ENCODE measurements at regions not wholly inside any gene's neighbourhood (a gene's known extent, or its start where the extent isn't known, plus 50 kb on each side); places are given as distances from the start of the nearest gene placed in this dataset.

- Mint-ChIP-seq H3K36me3 (ENCODE audit: low read depth) (no peaks in the 10 kb centered on the region), H3K27me3 (ENCODE audit: insufficient read depth, low read depth, poor library complexity) (peaks cover 1% of the 10 kb centered on the region), H3K27ac (no peak overlapping the region), H3K4me3 (no peak overlapping the region), H3K9me3 (no peaks in the 10 kb centered on the region), H3K4me1 (peaks cover 14% of the 10 kb centered on the region; the same call in 2 of the 3 replicates)
- no peaks in the 10 kb centered on the region for H3K27me3 ChIP-seq (ENCODE audit: insufficient read depth)
- no peaks in the 10 kb centered on the region for H4K20me1 ChIP-seq (replicated peaks; ENCODE audit: insufficient read depth)
- no peaks in the 10 kb centered on the region for H3F3A ChIP-seq (replicated peaks; ENCODE audit: low read depth)
- ATAC-seq (no peak), DNase-seq (ENCODE audit: low spot score) (no peak)
- H3K4me3 ChIP-seq = no peak overlapping the region
- no peak for TF ChIP-seq POLR2AphosphoS5 (IDR thresholded peaks at IDR 0.05; ENCODE audit: low read depth)
- TF ChIP-seq JUNB (IDR thresholded peaks at IDR 0.05; ENCODE audit: unreplicated experiment) = no peak
- TF ChIP-seq ZNF462 (CRISPR knock-in tag; IDR thresholded peaks at IDR 0.05) = no peak
- no peak for TF ChIP-seq EZH2 (IDR thresholded peaks at IDR 0.05; ENCODE audit: low read depth, unreplicated experiment)
- TF ChIP-seq ZNF114 (CRISPR knock-in tag; IDR thresholded peaks at IDR 0.05) = no peak
- TF ChIP-seq EZH2phosphoT487 (IDR thresholded peaks at IDR 0.05; ENCODE audit: unreplicated experiment) = no peak
- TF ChIP-seq STAT1 (IDR thresholded peaks at IDR 0.05; ENCODE audit: unreplicated experiment) = no peak
- TF ChIP-seq REST (IDR thresholded peaks at IDR 0.05; ENCODE audit: unreplicated experiment) = no peak
- TF ChIP-seq CTCF (conservative IDR thresholded peaks at IDR 0.05; ENCODE audit: low read depth in 2 of 2) = no peak
- TF ChIP-seq ETS1 (IDR thresholded peaks at IDR 0.05) = no peak
- TF ChIP-seq ZNF331 (CRISPR knock-in tag; IDR thresholded peaks at IDR 0.05; ENCODE audit: low read depth) = no peak
- TF ChIP-seq CREB1 (CRISPR knock-in tag; IDR thresholded peaks at IDR 0.05; ENCODE audit: low read depth) = no peak
- TF ChIP-seq NANOG (IDR thresholded peaks at IDR 0.05; ENCODE audit: borderline replicate concordance) = no peak
- no peaks in the 10 kb centered on the region for H3K9me2 ChIP-seq (ENCODE audit: insufficient read depth)
- H3K79me2 ChIP-seq (replicated peaks; ENCODE audit: insufficient read depth) = no peaks in the 10 kb centered on the region
- no peak overlapping the region for H3K4me2 ChIP-seq
- no peak overlapping the region for H3K27ac ChIP-seq (ENCODE audit: low read depth)
- H3K4me1 ChIP-seq (ENCODE audit: insufficient read depth) = peaks cover 10% of the 10 kb centered on the region
- H3K36me3 ChIP-seq (ENCODE audit: insufficient read depth) = no peaks in the 10 kb centered on the region
- no peak overlapping the region for H2AFZ ChIP-seq
Measured at GRCh38 chr2:104407641-104408040, 446.3 kb upstream of the POU3F3 start.
